Pancreas (tissue), 10 donors: ENCODE measurements at regions not wholly inside any gene's neighbourhood (a gene's known extent, or its start where the extent isn't known, plus 50 kb on each side); places are given as distances from the start of the nearest gene placed in this dataset.

Source experiments
- ATAC-seq, 4 donors: fragments of 200-7000 bp; cut with Tn5 transposase; one replicate each; pipeline versions ENCODE4 v1.8.0 to v1.9.1; 2020; ENCODE audit warnings: mild to moderate bottlenecking in 4 of 4, moderate library complexity in 4 of 4
- DNase-seq, 6 donors: peaks; one replicate each; pipeline ENCODE4 v3.0.0-alpha.2; 2020
- FAIRE-seq: peaks from 2 replicates; lab custom pipeline; 2012; peaks lifted over from hg19 to GRCh38; lab: Jason Lieb, UNC
- H3K27ac ChIP-seq, 4 donors: fragments of 200-600 bp; sonication (generic); 1 replicate in 3 of 4; 2 replicates in 1 of 4; pipeline versions ENCODE4 v1.5.0 to v1.8.0; 2020
- H3K27me3 ChIP-seq, 4 donors: fragments of 200-600 bp; one replicate each; pipeline ENCODE4 v1.8.0; 2021
- H3K36me3 ChIP-seq, 3 donors: fragments of 200-600 bp; sonication (generic) in 1 of 3; one replicate each; pipeline versions ENCODE4 v1.5.0 to v1.8.0; 2020 to 2021
- H3K4me1 ChIP-seq, 3 donors: fragments of 200-600 bp; one replicate each; pipeline ENCODE4 v1.8.0; 2021
- H3K4me3 ChIP-seq, 4 donors: fragments of 200-600 bp; sonication (generic) in 2 of 4; one replicate each; pipeline versions ENCODE4 v1.5.0 to v1.8.0; 2020 to 2021
- H3K9me3 ChIP-seq, 4 donors: fragments of 200-600 bp; one replicate each; pipeline ENCODE4 v1.8.0; 2021
- WGBS, 2 donors: extraction: QIAGEN DNeasy Blood & Tissue Kit; methylation state at CpG; one replicate each; pipeline ENCODE4 v1.1.7; 2013; 5-methylcytosine and 5-hydroxymethylcytosine counted together
- intact Hi-C, 3 donors: fragments of 100-400 bp; cut with DNase I; formaldehyde crosslinking; loops; one replicate each; pipeline versions ENCODE4 v1.11.1 to v1.14.2; 2022
- TF ChIP-seq, protein P1 (sequence below), 4 donors: fragments of 200-600 bp; sonication (generic) in 3 of 4; IDR thresholded peaks; one replicate each; pipeline versions ENCODE4 v1.5.0 to v1.8.0; 2021; ENCODE audit warnings: antibody characterized with exemption in 4 of 4
- donor health status: healthy with polysubstance abuse.
- donor health status: DM: no; HTN: no; CAD: no; lungs with moderate emphysema.
- donor health status: DM: no; HTN: no; CAD: no.
- donor health status: control.
- donor health status: control.
- donor health status: Bipolar disorder and iron deficiency.
- donor health status: DM: yes; HTN: yes; CAD: no.
- donor health status: DM: no; HTN: no; CAD: no.
- donor health status: DM: no; HTN: no; CAD: no.
- donor health status: DM: yes; HTN: yes; CAD: no.

GRCh38 chr9:84206801-84207370 is 133.7 kb downstream of the SLC28A3 start:
- no peaks in the 10 kb centered on the region for H3K4me1 ChIP-seq
- no peak for DNase-seq
- whole genome bisulfite sequencing, 2 donors: 64 to 77% methylated on average over 9 of the region's 9 CpGs
- intact Hi-C loops: no loop called here
- TF ChIP-seq, protein P1, sequence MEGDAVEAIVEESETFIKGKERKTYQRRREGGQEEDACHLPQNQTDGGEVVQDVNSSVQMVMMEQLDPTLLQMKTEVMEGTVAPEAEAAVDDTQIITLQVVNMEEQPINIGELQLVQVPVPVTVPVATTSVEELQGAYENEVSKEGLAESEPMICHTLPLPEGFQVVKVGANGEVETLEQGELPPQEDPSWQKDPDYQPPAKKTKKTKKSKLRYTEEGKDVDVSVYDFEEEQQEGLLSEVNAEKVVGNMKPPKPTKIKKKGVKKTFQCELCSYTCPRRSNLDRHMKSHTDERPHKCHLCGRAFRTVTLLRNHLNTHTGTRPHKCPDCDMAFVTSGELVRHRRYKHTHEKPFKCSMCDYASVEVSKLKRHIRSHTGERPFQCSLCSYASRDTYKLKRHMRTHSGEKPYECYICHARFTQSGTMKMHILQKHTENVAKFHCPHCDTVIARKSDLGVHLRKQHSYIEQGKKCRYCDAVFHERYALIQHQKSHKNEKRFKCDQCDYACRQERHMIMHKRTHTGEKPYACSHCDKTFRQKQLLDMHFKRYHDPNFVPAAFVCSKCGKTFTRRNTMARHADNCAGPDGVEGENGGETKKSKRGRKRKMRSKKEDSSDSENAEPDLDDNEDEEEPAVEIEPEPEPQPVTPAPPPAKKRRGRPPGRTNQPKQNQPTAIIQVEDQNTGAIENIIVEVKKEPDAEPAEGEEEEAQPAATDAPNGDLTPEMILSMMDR (IDR thresholded peaks at IDR 0.05): no peak
- H3K9me3 ChIP-seq: no peaks in the 10 kb centered on the region
- no peak overlapping the region for H3K27ac ChIP-seq
- no peak overlapping the region for H3K4me3 ChIP-seq
- H3K36me3 ChIP-seq: no peaks in the 10 kb centered on the region
- H3K27me3 ChIP-seq: no peaks in the 10 kb centered on the region
- ATAC-seq: no peak
- FAIRE-seq: no peak

DNA sequence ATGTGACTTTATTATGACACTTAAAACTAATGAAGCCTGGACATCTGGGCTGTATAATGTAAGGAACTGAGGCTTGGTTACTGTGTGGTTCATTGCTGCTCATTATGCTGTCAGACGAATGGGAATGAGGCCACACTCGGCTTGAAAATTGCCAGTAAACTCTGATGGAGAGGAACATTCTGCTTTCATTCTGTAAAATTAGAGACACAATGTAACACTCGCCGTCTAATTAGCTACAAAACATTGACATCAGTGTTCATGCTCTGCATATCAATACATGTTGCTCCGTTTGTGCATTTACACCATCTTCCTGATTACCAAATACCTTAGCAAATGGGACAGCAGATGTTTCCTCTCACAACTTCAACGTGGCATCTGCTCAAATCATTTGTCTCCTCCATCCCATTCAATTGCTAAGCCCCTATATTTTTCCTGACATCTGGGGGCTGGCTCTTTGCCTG is 133.0 kb downstream of the SLC28A3 start:
- ATAC-seq: no peak
- H3K27ac ChIP-seq: no peak overlapping the region
- no peaks in the 10 kb centered on the region for H3K9me3 ChIP-seq
- WGBS, 2 donors: 50 to 65% methylated on average over 6 of the region's 6 CpGs
- H3K4me1 ChIP-seq: no peaks in the 10 kb centered on the region
- H3K36me3 ChIP-seq: no peaks in the 10 kb centered on the region
- DNase-seq: no peak
- H3K27me3 ChIP-seq: no peaks in the 10 kb centered on the region
- no peak for FAIRE-seq
- TF ChIP-seq, protein P1 (IDR thresholded peaks at IDR 0.05): no peak
- intact Hi-C loops: no loop called here
- H3K4me3 ChIP-seq: no peak overlapping the region

DNA sequence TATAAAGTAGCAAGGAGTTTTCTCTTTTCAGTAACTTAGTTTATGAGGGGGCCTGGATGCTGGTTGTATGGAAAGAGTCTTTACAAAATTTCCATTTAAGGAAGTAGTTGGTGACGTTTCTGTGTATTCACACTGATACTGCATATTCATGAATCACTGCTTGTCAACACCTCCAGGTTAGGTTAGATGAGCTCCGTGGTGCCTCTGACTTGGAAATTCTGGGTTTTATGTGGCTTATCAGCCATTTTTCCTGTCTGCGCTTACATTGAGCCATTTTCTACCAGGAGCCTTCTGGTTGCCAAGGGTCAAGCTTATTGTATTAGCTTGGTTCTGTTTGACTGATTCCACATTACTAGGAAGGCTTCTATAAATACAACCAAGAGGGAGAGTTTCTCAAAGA is 128.3 kb downstream of the SLC28A3 start:
- TF ChIP-seq, protein P1 (IDR thresholded peaks at IDR 0.05): no peak
- Histone ChIP-seq H3K27me3 (no peaks in the 10 kb centered on the region), H3K9me3 (no peaks in the 10 kb centered on the region), H3K4me3 (no peak overlapping the region), H3K4me1 (no peaks in the 10 kb centered on the region), H3K27ac (no peak overlapping the region), H3K36me3 (no peaks in the 10 kb centered on the region)
- WGBS, 2 donors: 78 to 82% methylated on average over 3 of the region's 3 CpGs
- FAIRE-seq (no peak), DNase-seq (no peak), ATAC-seq (no peak)
- intact Hi-C loops: no loop called here

DNA sequence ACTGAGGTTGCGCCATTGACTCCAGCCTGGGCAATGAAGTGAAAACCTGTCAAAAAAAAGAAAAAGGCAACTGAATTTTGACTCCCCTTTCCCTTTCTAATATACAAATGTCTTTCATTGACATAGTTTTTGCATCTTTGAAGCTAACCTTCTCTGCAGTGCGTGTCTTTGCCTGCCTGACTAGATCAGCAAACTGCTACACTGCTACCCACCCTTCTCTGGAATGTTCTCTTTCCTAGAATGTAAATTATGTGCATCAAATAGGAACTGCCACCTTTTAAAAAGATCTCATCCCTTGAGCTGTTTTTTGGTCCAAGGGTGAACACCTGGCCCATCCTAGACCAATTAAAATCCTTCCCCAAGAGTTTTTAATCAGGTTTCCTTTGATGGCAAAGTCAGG is 127.6 kb downstream of the SLC28A3 start:
- ATAC-seq: no peak
- Histone ChIP-seq H3K27ac (no peak overlapping the region), H3K36me3 (no peaks in the 10 kb centered on the region), H3K4me3 (no peak overlapping the region), H3K4me1 (no peaks in the 10 kb centered on the region), H3K27me3 (no peaks in the 10 kb centered on the region), H3K9me3 (no peaks in the 10 kb centered on the region)
- DNase-seq: no peak
- FAIRE-seq: no peak
- intact Hi-C loops: no loop called here
- TF ChIP-seq, protein P1 (IDR thresholded peaks at IDR 0.05): no peak
- WGBS, 2 donors: 91 to 97% methylated on average over 2 of the region's 2 CpGs

DNA sequence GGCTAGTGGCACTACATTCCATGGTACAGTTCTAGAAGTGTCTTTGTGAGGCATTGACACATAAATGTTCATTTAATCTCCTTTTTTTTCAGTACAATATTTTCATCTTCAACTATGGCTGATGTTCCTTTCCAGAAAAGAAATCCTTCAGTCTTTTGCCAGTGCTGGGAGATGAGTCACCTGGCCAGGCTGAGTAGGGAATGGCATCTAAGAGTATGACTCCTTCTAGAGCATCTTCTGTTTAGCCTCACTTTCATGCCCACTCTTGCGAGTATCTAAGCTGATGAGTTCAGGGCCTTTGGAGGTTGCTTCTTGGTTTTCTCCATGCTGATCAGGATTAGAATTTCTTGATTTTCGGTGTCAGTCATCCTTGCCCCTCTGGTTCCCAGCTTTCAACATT is 124.4 kb downstream of the SLC28A3 start:
- no peak for ATAC-seq
- intact Hi-C loops: no loop called here
- Histone ChIP-seq H3K9me3 (no peaks in the 10 kb centered on the region), H3K4me3 (no peak overlapping the region), H3K36me3 (no peaks in the 10 kb centered on the region), H3K4me1 (no peaks in the 10 kb centered on the region), H3K27ac (no peak overlapping the region), H3K27me3 (no peaks in the 10 kb centered on the region)
- 81 to 92% methylated on average over 2 of the region's 2 CpGs for whole genome bisulfite sequencing, 2 donors
- TF ChIP-seq, protein P1 (IDR thresholded peaks at IDR 0.05): no peak
- no peak for DNase-seq
- no peak for FAIRE-seq
